IMR-90 (cell line): ENCODE measurements at regions not wholly inside any gene's neighbourhood (a gene's known extent, or its start where the extent isn't known, plus 50 kb on each side); places are given as distances from the start of the nearest gene placed in this dataset.

Experiments
- MAZ ChIP-seq: IDR thresholded peaks from 2 replicates; pipeline ENCODE4 v1.6.1; 2012; ENCODE audit warnings: low read depth, mild to moderate bottlenecking, low read length, improper control_type of control experiment, moderate library complexity, borderline replicate concordance
- MXI1 ChIP-seq: IDR thresholded peaks from 2 replicates; pipeline ENCODE4 v1.6.1; 2012; ENCODE audit warnings: low read depth, mild to moderate bottlenecking, low read length, moderate library complexity, borderline replicate concordance
- NFE2L2 ChIP-seq: fragments of 150-350 bp; IDR thresholded peaks from 2 replicates; pipeline ENCODE4 v1.6.1; 2016; ENCODE audit warnings: low read depth, mild to moderate bottlenecking, low read length
- POLR2A ChIP-seq: IDR thresholded peaks from 2 replicates; pipeline ENCODE4 v1.6.1; 2012; ENCODE audit warnings: mild to moderate bottlenecking, low read depth, low read length
- RCOR1 ChIP-seq: IDR thresholded peaks from 2 replicates; pipeline ENCODE4 v1.6.1; 2012; ENCODE audit warnings: mild to moderate bottlenecking, low read length, improper control_type of control experiment; ENCODE audit not compliant: insufficient replicate concordance
- RFX5 ChIP-seq: IDR thresholded peaks from 2 replicates; pipeline ENCODE4 v1.8.0; 2012; ENCODE audit warnings: low read depth, mild to moderate bottlenecking, low read length, moderate library complexity
- TF ChIP-seq, protein P1 (sequence below): fragments of 150-350 bp; IDR thresholded peaks from 2 replicates; pipeline ENCODE4 v1.6.1; 2016; ENCODE audit warnings: low read depth, mild to moderate bottlenecking, low read length, moderate library complexity, borderline replicate concordance
- TF ChIP-seq, protein P2 (sequence below): conservative IDR thresholded peaks from 2 replicates; pipeline ENCODE4 v1.5.1; 2012; ENCODE audit warnings: mild to moderate bottlenecking, low read depth, low read length, improper control_type of control experiment
- TF ChIP-seq, protein P3 (sequence below): fragments of 150-350 bp; IDR thresholded peaks from 2 replicates; pipeline ENCODE4 v1.6.1; 2017; ENCODE audit warnings: mild to moderate bottlenecking, antibody characterized with exemption, low read length, low read depth

DNA sequence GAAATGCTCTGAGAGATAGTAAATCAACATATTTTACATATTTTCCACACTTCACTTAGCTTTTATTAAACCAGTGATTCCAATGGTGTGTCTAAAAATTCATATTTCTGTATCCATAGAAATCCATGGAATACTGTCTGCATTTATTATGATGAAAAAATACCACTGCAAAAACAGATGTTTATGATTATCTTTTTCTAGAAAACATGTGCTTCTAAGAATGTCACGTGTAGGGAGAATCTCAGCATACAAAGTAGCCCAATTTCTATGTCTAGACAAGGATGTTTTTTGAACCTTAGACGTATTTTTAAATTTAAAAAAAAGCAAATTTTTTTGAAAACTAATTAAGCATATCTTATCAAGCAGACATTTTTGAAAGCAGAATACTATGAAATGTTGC is 622.4 kb downstream of the TENT5A start:
- TF ChIP-seq POLR2A = no peak
- no peak for TF ChIP-seq RCOR1
- TF ChIP-seq, protein P1, sequence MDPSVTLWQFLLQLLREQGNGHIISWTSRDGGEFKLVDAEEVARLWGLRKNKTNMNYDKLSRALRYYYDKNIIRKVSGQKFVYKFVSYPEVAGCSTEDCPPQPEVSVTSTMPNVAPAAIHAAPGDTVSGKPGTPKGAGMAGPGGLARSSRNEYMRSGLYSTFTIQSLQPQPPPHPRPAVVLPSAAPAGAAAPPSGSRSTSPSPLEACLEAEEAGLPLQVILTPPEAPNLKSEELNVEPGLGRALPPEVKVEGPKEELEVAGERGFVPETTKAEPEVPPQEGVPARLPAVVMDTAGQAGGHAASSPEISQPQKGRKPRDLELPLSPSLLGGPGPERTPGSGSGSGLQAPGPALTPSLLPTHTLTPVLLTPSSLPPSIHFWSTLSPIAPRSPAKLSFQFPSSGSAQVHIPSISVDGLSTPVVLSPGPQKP = no peak
- TF ChIP-seq, protein P2, sequence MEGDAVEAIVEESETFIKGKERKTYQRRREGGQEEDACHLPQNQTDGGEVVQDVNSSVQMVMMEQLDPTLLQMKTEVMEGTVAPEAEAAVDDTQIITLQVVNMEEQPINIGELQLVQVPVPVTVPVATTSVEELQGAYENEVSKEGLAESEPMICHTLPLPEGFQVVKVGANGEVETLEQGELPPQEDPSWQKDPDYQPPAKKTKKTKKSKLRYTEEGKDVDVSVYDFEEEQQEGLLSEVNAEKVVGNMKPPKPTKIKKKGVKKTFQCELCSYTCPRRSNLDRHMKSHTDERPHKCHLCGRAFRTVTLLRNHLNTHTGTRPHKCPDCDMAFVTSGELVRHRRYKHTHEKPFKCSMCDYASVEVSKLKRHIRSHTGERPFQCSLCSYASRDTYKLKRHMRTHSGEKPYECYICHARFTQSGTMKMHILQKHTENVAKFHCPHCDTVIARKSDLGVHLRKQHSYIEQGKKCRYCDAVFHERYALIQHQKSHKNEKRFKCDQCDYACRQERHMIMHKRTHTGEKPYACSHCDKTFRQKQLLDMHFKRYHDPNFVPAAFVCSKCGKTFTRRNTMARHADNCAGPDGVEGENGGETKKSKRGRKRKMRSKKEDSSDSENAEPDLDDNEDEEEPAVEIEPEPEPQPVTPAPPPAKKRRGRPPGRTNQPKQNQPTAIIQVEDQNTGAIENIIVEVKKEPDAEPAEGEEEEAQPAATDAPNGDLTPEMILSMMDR = no peak
- no peak for TF ChIP-seq RFX5
- no peak for TF ChIP-seq MAZ
- no peak for TF ChIP-seq NFE2L2
- TF ChIP-seq MXI1 = no peak
- TF ChIP-seq, protein P3, sequence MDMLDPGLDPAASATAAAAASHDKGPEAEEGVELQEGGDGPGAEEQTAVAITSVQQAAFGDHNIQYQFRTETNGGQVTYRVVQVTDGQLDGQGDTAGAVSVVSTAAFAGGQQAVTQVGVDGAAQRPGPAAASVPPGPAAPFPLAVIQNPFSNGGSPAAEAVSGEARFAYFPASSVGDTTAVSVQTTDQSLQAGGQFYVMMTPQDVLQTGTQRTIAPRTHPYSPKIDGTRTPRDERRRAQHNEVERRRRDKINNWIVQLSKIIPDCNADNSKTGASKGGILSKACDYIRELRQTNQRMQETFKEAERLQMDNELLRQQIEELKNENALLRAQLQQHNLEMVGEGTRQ = no peak
